ENCODE measurements at regions not wholly inside any gene's neighbourhood (a gene's known extent, or its start where the extent isn't known, plus 50 kb on each side); places are given as distances from the start of the nearest gene placed in this dataset.
"Not testable (repeated sequence)": the region's sequence is repeated elsewhere in the genome, so short reads cannot be mapped to it uniquely, and the experiment has no call there.

DNA sequence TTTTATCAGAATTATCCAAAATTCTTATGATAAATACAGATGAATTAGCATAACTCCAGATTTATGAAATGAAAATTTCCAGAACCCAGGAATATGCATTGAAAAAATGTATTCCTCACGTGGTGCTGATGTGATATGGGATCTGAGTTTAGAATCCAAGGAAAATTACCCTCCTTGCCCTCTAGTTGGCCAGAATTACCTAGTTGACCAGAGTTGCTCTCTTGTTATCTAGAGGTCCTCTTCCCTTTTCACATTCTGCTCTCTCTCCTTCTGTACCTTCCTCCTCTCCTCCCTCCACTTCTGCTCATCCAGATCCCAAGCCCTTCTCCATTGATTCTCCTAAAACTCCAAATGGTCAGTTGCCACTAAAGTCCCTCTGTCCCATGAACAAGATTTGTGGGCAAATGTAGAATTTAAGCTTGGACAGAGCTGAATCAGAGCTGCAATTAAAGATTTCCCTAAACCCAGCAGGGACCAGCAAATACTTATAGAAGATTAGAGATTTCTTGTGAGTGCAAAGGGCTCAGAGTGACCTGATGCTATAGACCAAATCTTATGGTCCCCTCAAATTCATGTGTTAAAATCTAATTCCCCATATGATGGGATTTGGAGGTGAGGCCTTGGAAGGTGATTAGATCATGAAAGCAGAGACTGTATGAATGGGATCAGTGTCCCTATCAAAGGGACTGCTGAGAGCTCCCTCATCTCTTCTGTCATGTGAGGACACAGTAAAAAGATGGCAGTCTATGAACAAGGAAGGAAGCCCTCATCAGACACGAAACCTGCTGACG, 103.2 kb upstream of the IGLL5 start:
- DNase-seq: no peak

DNA sequence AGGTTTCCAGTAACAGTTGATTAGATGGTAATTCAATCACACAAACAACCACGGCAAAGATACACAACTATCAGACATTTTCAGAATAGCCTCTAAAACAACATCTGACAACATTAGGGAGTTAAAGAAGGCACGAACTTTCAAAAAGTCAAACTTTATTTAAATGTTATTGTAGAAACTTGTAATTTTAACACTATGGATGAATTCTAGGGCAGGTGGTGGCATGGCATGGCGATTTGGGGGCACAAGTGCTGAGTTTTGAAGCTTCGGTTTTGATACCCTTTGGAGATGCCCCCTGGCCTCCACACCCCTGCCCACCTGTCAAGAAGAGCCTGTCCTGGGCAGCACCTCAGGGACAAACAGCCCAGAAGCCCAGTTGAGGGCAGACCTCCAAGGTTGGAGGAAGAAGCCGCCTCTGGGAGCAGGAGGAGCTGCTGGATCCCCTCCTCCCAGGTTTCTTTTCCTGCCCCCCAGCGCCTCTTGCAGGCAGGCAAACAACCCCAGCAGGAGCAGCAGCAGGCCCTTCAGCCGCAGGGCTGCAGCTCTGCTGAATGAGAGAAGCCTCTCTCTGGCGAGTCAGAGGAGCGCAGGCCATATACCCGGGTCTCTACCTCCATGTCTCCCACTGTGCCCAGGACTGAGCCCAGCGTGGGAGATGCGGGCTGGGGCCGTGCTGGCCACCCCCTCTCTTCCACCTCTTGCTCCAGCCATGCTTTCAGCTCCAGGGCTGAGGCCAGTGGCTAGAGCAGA, 102.1 kb upstream of the IGLL5 start:
- no peak for DNase-seq

DNA sequence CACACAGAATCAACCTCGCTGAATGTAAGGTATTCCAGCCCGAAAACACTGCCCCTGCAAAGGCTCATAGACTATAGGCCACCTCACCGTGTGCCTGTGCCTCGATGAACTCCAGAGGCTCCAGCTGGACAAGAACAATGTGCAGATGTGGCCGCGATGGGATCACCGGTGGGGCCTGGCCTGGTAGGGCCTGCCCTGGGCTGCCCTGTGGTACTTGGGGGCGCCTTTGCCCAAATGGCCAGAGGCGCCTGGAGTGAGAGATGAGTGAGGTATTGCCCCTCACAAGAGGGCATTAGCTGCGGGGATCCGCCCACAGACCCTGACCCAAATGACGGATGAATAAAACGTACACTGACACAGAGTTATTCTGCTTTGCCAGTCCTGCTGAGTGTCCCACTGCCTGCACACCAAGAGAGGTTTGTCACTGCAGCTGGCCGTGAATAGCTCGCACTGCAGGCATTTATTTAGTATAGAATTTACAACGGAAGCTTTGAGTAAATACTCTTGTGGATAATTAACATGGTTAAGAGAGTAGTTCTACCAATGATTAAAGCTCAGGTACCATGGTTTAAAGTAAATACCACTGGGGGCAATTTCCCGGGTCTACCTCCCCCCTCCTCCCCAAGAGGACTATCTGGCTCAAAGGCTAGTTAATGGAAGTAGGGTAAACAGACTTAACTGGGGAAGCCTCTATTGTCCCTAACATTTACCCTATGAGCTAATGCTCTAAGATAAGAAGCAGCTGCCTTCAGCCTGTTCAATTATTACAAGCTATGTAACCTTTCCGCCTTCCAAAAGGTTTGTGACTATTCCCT, 101.1 kb upstream of the IGLL5 start:
- no peak for DNase-seq

DNA sequence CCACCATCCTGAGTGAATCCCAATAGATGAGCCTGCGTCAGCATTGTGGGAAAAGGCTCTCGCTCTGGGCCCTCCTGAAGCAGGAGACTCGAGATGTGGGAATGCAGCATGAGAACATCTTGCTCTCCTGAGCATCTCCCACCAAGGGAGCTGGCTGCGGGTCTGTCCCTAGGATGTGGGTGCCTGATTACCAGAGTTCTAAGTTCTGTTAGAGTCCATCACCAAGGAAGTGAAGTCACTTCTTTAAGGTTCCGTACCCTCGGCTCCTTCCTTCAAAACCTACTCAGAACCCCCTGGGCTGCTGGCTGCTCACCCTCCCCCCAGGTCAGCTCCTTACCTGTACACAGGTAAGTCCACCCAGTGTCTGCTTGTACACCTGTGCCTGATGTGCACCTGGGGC, 100.5 kb upstream of the IGLL5 start:
- no peak for DNase-seq

DNA sequence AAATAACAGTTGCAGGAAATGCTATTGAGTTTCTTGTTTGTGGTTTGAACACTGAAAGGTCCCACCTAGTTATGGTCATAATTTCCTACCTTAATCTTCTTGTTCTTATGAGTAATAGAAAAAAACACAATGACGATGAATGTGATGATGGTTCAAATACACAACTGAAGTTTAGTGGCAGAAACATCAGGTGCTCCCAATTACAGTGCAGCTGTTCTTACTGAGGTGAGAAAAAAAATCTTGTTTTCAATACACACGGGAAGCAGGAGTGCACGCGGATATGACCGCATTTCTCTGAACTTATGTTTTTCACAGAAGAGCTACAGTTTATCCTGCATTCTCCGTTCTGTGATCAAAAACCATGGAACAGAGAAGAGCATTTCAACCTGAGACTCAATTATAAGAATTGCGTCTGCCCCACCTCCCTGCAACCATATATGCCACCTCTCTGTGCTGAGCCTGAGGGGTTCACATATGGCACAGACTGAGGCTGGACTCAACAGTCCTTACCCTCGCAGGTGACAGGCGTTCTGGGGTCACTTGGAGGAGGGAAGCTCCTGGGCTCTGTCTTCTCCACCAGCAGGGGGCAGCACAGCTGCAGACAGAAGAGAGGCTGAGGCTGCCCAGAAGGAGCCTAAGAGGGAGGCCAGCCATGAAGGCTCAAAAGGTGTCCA, 99.7 kb upstream of the IGLL5 start:
- no peak for DNase-seq

DNA sequence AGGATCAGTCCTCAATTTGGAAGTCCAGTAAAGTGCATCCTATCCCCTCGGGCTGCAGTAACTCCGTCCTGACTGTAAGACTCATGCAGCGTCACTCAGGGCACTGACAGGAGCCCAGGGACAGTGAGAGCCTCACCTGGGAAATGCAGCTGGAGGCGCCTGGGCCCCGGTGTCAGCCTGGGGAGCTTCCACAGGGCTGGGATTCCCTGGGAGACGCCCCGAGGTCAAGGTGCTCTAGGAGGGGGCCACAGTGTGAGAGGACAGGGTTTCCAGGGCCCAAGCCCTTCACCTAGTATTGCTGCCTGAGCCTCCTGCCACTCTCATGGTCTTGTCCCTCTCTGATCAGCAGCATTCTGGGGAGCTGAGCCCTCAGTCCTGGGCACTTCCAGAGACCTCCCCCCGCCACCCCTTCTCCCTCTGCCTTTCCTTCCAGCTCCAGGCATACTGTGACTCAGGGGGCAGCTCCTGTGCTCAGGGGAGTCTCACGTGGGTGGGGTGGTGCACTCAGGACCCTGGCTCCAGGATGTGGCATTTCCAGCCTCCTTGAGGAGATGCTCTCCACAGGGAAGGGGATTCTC, 99.1 kb upstream of the IGLL5 start:
- DNase-seq: no peak

DNA sequence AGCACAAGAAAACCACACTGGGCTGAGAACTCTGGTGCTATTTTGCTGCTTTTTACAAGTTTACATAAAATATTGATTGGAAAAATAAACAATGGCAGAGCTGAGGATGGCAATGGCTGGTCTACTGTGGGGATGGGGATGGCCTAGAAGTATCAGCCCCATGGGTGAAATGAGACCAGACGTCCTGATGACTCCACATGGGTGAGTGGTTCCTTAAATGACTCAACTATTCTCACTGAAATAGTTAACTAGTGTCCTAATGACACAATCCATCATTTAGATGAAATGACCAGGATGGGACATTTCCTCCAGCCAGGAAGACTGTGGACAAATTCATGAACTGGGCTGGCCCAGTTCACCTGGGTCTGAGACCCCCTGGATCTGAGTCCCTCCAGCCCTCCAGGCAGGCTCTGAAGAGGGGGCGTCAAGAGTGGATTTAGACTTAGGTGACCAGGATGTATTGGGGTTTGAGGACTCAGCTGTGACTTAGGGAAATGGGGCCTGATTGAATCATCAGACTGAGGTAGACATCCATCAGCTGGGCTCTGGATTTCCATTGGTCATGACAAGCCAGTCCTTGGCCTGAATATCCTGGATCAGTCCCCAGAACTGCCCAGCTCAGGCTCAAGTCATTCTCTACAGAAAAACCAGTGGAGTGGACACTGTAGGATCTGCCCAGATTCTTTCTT, 98.2 kb upstream of the IGLL5 start:
- no peak for DNase-seq

DNA sequence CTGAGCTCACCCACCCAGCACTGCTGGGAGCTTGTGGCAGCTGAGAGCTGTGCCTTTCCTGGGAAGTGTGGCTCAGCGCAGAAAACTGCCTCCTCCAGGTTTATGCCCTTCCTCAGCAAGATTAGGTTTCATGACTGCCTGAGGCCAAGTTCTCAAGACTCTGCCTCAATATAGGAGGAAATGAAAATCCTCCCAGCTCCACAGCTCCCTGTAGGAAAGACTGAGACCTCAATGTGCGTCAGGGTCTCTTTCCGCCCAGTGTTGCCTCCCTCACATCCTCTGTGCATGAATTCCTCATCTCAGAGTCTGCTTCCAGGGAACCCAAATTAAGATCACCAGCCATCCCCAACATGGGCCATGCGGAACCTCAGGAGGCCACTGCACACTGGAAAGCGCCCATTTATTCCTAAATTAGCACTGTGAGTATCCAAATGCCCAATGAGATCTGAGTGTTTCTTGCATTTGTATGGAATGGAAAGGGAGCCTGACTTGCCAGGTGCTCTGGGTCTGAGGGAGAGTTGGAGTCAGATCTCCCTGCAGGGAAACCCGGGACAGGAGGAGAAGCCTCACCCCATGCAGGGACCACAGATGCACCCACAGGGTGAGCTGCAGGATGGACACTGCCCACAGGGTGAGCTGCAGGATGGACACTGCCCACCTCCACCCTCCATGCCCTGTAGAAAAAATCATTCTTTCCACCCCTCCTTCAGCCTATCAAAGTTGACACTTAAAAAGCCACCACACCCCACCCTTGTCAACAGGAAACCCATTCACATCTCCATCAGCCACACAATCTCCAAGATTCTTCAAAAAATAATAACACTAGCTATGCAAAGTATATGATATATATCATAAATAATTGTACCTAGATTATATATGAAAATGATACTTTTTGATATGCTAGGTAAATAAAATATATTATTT, 97.4 kb upstream of the IGLL5 start:
- DNase-seq: no peak

DNA sequence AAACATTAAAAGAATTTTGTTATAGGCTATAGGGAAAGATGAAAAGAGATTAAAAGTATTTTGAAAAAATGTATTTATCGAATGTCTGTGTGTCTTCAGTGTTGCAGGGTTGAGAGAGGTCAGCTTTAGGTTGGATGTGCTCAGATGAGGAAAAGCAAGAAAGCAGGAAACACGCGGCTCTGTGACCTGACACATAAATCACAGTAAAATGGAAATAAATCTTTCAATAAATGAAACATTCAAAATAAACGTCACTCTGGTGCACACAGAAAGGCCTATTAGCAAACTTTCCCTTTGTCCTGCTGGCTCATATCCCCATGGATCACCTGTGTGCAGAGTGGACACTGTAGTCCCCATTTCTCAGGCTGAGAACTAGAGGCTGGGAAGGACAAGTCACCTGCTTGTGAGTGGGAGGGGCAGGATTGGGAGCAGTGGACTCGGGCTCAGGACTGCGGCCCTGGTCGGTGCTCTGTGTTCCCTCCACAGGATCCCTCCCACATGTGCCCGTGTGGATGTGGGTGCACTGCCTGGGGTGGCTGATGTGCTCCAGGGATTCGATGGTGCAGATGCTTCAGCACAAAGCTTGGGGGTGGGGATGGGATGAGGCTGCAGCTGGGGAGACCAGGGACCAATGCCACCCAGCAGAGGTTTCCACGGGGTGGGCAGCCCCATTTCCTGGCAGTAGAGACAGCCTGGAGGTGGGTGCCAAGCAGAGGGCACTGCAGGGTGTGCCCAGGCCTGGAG, 96.0 kb upstream of the IGLL5 start:
- DNase-seq: no peak

DNA sequence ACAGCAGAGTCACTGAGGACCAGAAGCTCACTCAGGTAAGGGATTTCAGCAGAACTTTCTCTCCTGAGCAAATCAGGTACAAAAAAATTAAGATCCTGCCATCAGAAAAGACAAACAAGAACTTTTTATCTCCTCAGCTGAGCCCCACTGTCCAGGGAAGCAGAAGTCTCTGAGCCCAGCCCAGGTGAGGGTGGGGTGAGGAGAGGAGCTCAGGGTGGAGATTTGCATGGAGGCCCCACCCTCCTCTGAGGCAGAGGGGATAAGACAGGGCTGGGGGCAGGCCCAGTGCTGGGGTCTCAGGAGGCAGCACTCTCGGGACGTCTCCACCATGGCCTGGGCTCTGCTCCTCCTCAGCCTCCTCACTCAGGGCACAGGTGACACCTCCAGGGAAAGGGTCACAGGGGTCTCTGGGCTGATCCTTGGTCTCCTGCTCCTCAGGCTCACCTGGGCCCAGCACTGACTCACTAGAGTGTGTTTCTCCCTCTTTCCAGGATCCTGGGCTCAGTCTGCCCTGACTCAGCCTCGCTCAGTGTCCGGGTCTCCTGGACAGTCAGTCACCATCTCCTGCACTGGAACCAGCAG, 95.3 kb upstream of the IGLL5 start:
- not testable (repeated sequence) for DNase-seq

DNA sequence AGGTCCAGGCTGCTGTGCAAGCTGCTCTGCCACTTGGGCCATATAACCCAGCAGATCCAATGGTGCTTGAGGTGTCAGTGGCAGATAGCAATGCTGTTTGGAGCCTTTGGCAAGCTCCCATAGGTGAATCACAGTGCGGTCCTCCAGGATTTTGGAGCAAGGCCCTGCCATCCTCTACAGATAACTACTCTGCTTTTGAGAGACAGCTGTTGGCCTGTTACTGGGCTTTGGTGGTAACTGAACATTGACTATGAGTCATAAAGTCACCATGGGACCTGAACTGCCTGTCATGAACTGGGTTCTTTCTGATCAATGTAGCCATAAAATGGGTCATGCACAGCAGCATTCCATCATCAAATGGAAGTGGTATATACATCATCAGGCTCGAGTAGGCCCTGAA, 92.0 kb upstream of the IGLL5 start:
- not testable (repeated sequence) for DNase-seq

DNA sequence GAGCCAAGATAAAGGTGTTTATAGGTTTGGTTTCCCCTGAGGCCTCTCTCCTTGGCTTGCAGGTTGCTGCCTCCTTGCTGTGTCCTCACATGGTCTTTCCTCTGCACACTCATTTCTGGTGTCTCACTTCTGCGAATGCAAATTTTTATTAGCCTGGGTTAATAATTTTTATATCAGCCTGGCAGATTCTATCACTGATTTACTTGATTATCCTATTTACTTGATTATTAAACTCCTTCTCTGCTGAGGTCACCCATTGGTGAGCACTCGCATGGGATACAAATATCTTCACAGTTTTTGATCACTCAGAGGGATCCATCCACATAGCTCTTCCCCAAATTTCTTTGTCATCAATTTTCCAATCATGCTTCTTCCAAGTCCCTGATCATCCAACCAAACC, 90.9 kb upstream of the IGLL5 start:
- DNase-seq: no peak

DNA sequence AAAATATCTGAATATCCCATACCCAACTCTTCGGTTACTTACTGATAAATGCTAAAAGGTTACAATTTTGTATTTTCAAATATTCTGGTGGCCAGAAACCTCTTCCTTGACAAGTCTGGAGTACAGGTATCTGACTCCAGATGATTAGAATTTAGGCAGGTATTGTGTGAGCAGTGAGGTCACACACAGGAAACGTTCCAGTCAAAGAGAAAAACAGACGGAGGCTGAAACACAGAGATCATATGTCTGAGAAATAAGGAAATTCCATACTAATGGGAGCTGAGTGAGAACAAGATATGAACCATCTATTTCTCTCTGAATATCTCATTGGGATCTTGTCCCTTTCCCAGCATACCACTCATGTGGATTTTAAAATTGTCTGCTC, 89.4 kb upstream of the IGLL5 start:
- DNase-seq: no peak

DNA sequence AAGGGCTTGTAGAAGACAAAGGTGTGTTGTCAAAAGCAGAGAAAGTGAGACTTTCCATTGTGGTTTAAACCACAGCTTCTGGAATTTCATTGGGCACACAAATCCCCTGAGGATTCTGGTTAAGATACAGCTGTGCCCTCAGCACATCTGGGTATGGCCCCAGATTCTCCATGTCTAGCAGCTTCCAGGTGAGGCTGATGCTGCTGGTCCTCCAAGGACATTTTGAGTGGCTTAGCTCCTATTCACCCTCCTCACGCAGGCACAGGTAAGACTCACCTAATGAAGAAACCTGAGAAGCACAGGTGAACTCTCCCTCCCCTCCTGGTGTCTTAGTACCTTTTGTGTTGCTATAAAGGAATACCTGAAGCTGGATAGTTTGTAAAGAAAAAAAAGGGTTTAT, 88.9 kb upstream of the IGLL5 start:
- no peak for DNase-seq

DNA sequence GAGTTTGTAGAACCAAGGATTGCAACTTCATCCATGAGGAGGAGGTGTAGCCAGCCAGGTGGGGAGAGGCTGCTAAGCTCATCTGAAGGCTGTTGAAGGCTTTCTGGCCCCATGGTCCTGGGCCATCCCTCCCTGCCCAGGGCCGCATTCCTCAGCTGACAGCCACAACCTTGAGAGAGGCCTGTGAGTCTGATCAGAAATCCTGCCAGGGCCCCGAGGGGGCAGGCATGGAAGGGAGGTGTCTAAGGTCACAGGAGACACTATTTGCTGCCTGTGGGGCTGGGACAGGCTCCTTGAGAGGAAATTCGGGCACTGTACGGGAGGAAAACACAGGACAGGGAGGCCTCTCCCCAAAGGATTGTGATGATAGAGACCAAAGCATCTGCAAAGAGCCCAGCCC, 88.1 kb upstream of the IGLL5 start:
- DNase-seq: no peak

DNA sequence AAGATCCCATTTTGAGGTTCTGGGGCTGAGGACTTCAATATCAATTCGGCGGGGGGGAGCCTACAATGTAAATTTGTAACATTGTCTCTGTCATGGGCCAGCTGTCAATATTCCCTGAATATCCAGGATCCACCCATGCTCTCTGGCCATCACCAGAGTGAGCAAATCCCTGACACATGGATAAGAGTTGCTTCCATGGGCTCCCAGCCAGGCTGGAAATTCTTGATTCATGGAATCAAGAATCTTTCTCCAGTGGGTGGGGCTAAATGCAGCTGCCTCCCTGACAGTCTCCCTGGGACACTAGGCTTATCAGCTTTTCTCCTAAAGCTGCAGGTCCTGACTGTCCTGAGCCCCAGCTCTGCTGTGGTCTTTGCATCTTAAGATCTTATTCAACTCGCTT, 86.9 kb upstream of the IGLL5 start:
- DNase-seq: no peak

DNA sequence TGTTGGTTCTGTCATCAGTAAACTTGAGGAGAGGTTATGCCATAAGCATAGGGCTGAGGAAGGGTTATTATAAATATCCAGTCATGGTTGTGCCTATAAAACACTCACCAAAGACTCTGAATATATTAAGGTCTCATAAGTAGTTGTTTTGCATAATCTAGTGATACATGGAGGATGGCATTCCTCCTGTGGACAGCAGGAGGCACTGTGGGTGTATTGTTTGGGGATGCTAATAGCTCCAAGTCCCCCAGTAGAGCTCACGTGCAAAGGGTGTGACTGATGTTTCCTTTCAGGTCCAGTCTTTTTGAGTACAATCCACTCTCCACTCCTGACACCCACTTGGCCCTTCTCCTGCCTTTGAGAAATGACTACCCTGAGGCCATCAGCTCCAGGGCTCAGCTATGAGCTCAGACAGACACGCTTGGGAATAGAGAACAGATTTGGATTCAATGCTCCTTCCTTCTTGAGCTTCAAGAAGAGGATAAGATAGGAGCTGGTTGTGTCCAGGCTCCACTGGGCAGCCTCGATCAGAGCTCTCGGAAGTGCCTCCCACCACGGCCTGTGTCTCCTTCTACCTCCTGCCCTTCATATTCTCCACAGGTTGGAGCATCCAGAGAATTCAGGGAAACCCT, 85.2 kb upstream of the IGLL5 start:
- no peak for DNase-seq

DNA sequence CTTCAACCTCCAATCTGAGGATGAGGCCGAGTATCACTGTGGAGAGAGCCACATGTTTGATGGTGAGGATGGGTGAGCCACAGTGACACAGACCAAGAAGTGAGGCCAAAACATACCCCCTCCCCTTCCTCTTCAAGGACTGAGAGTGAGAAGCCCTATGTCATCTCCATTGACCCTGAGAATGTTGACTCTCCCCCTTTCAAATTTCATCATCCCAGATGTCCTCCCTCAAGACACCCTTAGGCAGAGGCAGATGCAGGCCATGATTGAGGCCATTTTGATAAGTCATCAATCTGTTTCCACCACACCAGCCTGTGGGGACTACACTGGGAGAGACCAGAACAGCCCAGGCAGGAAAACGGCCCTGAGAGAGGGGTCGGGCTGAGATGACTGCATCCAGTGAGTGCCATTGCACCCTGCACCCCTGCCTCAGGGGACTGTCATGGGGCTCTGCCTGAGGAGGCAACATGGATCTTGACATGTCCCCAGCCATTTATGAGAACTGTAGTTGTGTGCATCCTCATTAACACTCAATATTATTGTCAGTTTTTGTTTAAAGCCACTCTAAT, 84.2 kb upstream of the IGLL5 start:
- DNase-seq: no peak

All from occipital lobe (tissue), 1 donor.